ENCODE measurements at regions not wholly inside any gene's neighbourhood (a gene's known extent, or its start where the extent isn't known, plus 50 kb on each side); places are given as distances from the start of the nearest gene placed in this dataset.

- Histone ChIP-seq H4K20me1 (ENCODE audit: insufficient read depth, low read length) (peaks cover 37% of the 10 kb centered on the region), H2BK15ac (ENCODE audit: low read depth, low read length) (0 out of 3 replicates have a peak overlapping the region, but pooled peaks have one; percentile 21), H2BK5ac (ENCODE audit: low read depth, low read length, poor library complexity, severe bottlenecking) (peak overlapping the region; percentile 28), H3K56ac (ENCODE audit: extremely low read depth, insufficient read depth, low read length) (no peak overlapping the region), H2AK5ac (ENCODE audit: low read depth, low read length) (peak overlapping the region; percentile 91), H3K36me3 (ENCODE audit: control insufficient read depth, insufficient read depth, low read length) (peaks cover 22% of the 10 kb centered on the region), H3K4me2 (ENCODE audit: low read depth, low read length) (no peak overlapping the region), H3K79me1 (ENCODE audit: low read depth in 1 of 2, low read length in 2 of 2) (peaks cover 56 to 84% of the 10 kb centered on the region in 2 experiments), H3K4me3 (ENCODE audit: insufficient read depth, low read depth, low read length) (no peak overlapping the region), H3K9me1 (ENCODE audit: insufficient read depth, low read length) (peaks cover 38% of the 10 kb centered on the region), H3K27ac (ENCODE audit: insufficient read depth, low read length) (no peak overlapping the region), H2AFZ (replicated peaks; ENCODE audit: low read length, poor library complexity) (peak overlapping the region; percentile 3), H3K9me3 (ENCODE audit: control insufficient read depth, insufficient read depth, low read length) (peaks cover 9% of the 10 kb centered on the region), H3K4ac (ENCODE audit: low read depth, low read length) (peak overlapping the region; percentile 57), H3K14ac (replicated peaks; ENCODE audit: low read depth, low read length) (0 out of 2 replicates have a peak overlapping the region, but pooled peaks have one; percentile 28), H2BK120ac (ENCODE audit: low read depth, low read length) (peak overlapping the region; percentile 70; the same call in 1 of the 2 replicates), H3K9ac (ENCODE audit: low read depth, low read length) (no peak overlapping the region), H3K18ac (ENCODE audit: low read depth, low read length) (no peak overlapping the region), H3K27me3 (ENCODE audit: control insufficient read depth, insufficient read depth, low read length) (no peaks in the 10 kb centered on the region), H3K23ac (ENCODE audit: low read depth, low read length) (no peak overlapping the region), H4K5ac (ENCODE audit: low read depth, low read length) (peak overlapping the region; percentile 32), H4K91ac (ENCODE audit: insufficient read depth, low read depth, low read length) (no peak overlapping the region), H3K4me1 (ENCODE audit: control insufficient read depth, insufficient read depth, low read length) (peaks cover 17% of the 10 kb centered on the region), H2AK9ac (replicated peaks; ENCODE audit: low read depth, low read length, poor library complexity) (peak overlapping the region; percentile 75), H4K8ac (ENCODE audit: low read depth in 2 of 2, low read length in 2 of 2) (0 out of 4 replicates have a peak overlapping the region, but pooled peaks have one; percentile 13 to 35), H2BK20ac (ENCODE audit: low read depth, low read length) (peak overlapping the region; percentile 26; the same call in 1 of the 2 replicates)
- dilution Hi-C loops (cut with HindIII; ENCODE audit: low sequenced_read_pairs, unreplicated experiment) = no loop called here
- intact Hi-C loops (cut with micrococcal nuclease) = no loop called here
- no TSS peak for BruUV-seq (replicated peaks)
- ATAC-seq (ENCODE audit: low read depth) (no peak), DNase-seq (no peak)
- ChIA-PET POLR2A (ENCODE audit: unreplicated experiment) (no interaction called here), CTCF (no interaction called here)
- in situ Hi-C loops (cut with MboI; ENCODE audit: low sequenced_read_pairs) = no loop called here
- WGBS, 2 experiments (ENCODE audit: extremely low coverage in 2 of 2, insufficient read length in 1 of 2) = 97% methylated on average over 5 of the region's 12 CpGs; no CpG with 5 or more reads in 1 of the 2 experiments
- TF ChIP-seq CEBPB (IDR thresholded peaks at IDR 0.05; ENCODE audit: low read depth, low read length) (no peak), MAZ (IDR thresholded peaks at IDR 0.05; ENCODE audit: borderline replicate concordance, low read depth, low read length) (no peak), MXI1 (IDR thresholded peaks at IDR 0.05; ENCODE audit: borderline replicate concordance, low read depth, low read length) (no peak), RAD21 (IDR thresholded peaks at IDR 0.05; ENCODE audit: low read length) (no peak), CTCF (conservative IDR thresholded peaks at IDR 0.05; ENCODE audit: low read depth, low read length) (no peak), BHLHE40 (IDR thresholded peaks at IDR 0.05; ENCODE audit: low read depth, low read length) (no peak), FOS (IDR thresholded peaks at IDR 0.05; ENCODE audit: low read depth, low read length) (no peak), CHD1 (IDR thresholded peaks at IDR 0.05; ENCODE audit: low read depth, low read length) (no peak)
Measured at GRCh38 chr16:85187886-85188285, 75.6 kb upstream of the CIBAR2 start.

Data from IMR-90 (cell line).